GM21381 (cell line): ENCODE measurements at regions not wholly inside any gene's neighbourhood (a gene's known extent, or its start where the extent isn't known, plus 50 kb on each side); places are given as distances from the start of the nearest gene placed in this dataset.

ENCODE experiments used
- ATAC-seq: cut with Tn5 transposase; IDR thresholded peaks from one replicate; pipeline ENCODE4 v1.9.1; 2021; ENCODE audit warnings: mild to moderate bottlenecking, moderate library complexity; ENCODE audit not compliant: unreplicated experiment

DNA sequence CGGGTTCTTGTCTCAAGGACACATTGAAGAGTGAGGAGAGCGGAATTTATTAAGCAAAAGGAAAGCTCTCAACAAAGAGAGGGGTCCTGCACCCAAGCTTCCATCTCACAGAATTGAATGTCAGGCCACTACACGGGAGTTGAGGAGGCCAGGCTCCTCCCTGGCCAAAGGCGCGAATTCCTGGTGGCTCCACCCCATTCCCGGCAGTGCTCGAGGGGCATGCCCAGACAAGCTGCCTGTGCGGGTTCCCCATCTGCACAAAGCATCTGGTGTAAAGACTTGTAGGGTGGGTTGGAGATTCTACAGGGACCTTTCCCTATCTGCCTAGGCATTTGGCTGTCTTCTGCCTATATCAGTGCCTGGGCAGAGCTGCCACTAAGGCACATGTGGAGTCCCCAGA lies 648.5 kb upstream of the PKN2 start:
- no peak for ATAC-seq

- no peak for ATAC-seq
Observed at GRCh38 chr1:88036345-88037014, 647.6 kb upstream of the PKN2 start.

- ATAC-seq = no peak
Observed at GRCh38 chr1:88039240-88039639, 644.8 kb upstream of the PKN2 start.

- ATAC-seq = no peak
Observed at GRCh38 chr1:88043834-88044233, 640.2 kb upstream of the PKN2 start.

GRCh38 chr1:88052167-88052566 lies 631.9 kb upstream of the PKN2 start:
- ATAC-seq = no peak

DNA sequence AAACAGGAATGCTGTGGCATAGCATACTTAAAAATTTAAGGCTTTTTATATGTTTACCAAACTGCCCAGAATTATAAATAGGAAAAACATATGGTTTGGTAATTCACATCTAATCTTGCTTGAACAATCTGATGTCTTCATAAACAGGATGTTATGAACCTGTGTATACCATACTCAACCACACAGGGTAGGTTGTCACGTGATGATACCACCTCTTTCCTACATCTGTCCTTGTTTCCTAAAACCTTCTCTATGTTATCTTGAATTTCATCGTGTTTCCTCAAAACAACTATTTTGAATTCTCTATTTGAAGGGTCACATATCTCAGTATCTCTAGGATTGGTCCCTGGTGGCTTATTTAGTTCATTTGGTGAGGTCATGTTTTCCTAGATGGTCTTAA lies 631.0 kb upstream of the PKN2 start:
- no peak for ATAC-seq

- no peak for ATAC-seq
Observed at GRCh38 chr1:88056881-88057280, 627.2 kb upstream of the PKN2 start.

DNA sequence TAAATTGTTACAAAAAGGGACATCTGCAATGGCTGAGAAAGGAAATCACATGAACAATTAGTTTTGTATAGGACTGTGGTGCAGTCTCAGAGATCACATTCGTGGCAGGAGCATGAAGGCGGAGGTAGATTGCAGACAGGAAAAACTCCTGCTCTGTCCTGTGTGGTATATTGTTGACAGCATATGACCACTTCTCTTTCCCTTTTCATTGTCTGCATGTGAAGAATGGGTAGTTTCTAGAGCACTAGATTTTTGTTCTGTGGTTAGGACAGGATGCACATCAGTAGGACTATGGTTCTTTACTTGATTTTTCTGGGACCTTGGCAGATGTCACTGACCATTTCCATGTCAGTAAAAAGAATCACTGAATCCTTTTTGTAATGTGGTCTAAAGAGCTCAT lies 625.9 kb upstream of the PKN2 start:
- ATAC-seq = no peak

DNA sequence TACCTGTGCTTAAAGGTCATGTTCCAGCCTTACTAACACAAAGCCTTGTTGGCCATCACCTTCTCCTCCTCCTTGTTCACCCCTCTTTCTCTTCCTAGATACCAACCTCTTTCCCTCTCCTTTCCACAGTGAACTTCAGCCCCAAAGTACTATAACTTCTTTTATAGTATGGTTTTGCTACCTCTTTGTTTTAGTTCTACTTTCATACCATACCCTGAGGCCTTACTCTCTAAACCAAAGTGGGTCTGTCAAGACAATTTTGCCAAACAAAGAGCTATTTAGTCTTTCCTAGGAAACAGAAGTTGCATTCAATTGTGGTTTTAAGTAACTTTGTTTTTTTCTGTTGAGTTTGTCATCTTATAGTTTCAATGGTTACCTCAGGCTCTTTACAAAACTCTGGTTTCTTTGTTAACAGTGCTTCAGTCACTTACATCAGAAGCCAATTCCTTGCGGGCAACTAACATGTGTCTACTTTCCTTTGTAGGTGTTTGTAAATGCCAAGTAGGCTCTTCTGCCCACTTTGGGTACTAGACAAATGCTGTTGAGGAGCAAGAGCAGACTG lies 623.9 kb upstream of the PKN2 start:
- no peak for ATAC-seq

DNA sequence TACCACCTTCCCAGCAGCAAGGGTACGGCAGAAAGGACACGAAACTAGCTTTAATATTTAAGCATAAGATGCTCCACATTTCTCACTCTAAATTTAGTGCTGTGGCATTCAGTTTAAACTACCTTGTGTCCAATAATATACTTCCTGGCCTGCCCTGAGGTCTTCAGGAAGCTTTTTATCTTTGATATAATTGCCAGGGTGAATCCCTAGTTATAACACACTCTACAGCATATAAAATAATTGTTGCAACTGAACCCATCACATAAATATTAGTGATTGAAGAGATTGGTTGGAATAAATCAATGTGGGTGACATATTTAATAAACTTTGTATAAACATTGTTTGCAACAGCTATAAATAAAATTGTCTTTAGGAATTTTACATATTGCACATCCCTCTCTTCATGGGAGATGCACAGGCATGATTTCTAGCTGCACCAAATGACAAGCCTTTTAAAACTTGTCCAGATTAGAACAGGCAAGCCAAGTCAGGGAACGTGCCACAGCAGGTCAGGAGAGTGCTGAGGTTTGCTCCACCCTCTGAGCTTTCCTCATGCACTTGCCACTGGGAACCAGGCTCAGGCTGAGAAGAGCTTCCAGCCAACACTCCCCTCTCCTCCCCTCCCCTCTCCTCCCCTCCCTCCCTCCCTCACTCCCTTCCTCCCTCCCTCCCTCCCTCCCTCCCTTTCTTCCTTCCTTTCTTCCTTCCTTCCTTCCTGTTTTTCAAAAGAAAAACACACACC lies 623.2 kb upstream of the PKN2 start:
- no peak for ATAC-seq

DNA sequence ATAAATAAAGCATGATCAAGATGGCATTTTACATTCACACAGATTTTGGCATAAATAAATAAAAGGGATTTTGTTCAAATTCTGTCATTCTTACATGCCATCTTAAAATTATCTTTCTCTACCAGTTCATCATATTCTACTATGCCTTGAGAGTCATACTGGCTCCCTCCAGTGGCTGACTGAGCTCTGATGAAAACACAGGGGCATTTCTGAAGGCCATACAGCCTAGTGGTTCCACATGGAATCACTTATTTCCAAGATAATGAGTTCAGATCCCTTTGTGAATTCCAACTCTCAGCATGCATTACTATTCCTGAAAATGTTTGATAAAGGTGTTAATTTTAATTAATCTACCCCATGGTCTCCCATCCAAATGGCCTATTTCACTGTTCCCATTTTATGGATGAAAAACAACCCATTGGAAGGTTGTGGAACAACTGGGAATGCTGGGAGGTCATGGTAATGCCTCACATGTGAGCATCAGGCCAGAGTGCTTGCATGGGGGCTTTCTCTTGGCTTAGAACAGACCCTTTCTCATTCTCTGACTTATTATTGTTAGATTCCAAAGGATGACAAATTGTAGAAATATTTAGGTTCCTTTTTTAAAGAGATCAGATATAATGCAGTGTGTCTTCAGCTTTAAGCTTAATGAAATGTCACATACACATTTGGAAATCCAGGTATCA lies 622.4 kb upstream of the PKN2 start:
- ATAC-seq = no peak

GRCh38 chr1:88062650-88063153 lies 621.4 kb upstream of the PKN2 start:
- ATAC-seq = no peak

GRCh38 chr1:88063605-88064004 lies 620.5 kb upstream of the PKN2 start:
- no peak for ATAC-seq

DNA sequence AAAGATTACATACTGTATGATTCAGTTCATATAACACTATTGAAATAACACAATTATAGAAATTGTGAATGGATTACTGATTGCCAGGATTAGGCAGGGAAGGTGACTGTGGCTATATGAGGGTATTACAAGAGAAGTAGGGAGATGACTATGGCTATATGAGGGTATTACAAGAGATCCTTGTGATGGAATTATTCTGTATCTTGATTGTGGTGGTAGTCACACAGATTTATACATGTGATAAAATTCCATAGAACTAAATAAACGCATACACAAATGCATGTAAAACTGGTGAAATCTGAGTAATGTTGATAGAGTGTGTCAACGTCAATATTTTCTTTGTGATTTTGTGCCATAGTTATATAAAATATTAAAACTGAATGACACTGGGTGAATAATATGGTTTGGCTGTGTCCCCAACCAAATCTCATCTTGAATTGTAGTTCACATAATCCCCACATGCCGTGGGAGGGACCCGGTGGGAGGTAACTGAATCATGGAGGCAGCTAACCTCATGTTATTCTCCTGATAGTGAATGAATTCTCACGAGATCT lies 615.6 kb upstream of the PKN2 start:
- no peak for ATAC-seq

- ATAC-seq = no peak
Observed at GRCh38 chr1:88070956-88071355, 613.1 kb upstream of the PKN2 start.

DNA sequence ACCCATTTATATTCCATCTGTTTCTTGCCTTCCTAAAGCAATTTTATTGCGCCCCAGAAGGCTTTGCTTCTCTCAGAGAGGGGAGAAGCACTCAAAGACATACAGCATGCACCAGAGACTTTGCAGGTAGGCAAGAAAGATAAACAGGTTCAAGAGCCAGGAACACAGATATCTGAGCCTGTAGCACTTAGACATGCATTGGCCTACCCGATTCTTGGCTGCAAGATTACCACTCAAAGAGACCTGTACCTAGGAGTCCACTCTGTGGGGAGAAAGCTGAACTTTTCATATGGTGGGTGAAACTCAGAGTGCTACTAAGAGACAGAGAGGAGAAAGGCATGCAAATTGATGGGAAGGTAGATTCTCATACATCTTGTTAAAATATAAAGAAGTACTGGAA lies 609.4 kb upstream of the PKN2 start:
- ATAC-seq = no peak

DNA sequence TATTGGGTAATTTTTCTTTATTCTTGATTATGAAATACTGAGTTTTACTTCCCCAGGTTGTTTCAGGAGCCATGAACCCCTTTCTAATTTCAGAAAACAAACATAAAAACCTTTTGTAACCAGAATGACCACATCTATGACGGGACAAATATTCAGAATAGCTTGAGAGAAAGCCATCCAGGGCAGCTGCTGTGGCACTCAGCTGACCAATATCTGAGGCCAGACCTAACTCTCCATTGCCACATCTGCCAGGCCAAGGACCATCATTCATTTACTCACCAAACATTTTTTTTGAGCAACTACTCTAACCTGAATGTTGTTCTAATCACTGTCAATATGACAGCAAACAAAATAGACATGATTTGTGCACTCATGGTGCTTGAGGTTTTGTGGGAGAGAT lies 608.3 kb upstream of the PKN2 start:
- ATAC-seq = no peak

- no peak for ATAC-seq
Observed at GRCh38 chr1:88079036-88079435, 605.0 kb upstream of the PKN2 start.

DNA sequence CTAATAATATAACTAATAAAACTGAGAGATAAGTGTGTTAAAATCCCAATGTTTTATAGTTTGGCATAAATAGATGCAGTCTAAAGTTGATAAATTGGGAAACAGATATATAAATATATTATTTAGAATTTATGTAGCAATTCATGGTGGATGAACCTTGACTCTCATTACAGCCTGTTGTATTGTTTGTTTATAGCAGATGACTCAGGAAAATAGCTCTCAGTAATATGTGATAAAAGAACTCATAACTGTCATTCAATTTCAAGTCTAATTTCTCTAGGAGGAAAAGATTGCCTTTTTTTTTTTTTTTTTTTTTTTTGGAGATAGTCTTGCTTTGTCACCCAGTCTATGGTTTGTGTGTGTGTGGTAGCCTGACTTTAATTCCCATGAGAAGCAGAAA lies 603.2 kb upstream of the PKN2 start:
- no peak for ATAC-seq

DNA sequence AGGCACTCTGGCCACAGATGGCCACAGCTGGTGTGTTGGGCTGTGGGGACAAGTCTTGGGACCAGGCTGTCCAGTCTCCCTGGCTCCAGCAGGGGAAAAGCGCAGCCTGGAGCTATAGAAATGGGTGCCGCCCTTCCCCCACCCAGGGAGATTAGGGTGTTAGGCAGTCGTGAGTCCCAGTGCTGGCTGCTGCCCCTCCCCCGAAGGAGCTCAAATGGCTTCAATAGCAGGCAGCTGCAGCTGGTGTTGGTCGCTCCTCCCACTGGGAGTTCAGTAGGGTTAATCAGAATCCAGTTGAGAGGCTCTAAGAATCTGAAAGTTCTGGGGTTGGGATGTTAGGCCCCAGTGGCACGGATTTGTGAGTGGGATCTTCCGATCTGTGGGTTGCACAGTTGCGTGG lies 595.6 kb upstream of the PKN2 start:
- no peak for ATAC-seq

DNA sequence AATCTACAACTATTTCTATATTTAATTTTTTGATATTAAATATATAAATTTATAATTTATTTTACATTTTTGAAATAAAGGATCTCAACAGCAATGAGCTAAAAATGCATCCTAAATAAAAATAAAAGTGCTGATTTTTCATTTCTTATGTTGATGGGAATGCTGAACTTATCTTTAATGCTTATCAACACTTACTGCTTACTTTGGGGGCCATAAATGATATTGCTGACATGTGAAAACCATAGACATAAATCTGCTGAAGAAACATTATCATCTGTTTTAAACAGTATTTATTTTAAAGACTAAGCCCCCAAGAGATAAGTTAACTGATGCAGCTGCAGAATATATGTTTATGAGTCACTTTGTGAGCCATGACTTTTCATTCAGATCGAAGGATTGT lies 594.1 kb upstream of the PKN2 start:
- ATAC-seq = no peak
